HepG2 (cell line): ENCODE measurements at regions not wholly inside any gene's neighbourhood (a gene's known extent, or its start where the extent isn't known, plus 50 kb on each side); places are given as distances from the start of the nearest gene placed in this dataset.

Source experiments
- E2F1 ChIP-seq: sonication (generic); formaldehyde crosslinking; IDR thresholded peaks from 2 replicates; pipeline ENCODE4 v1.5.0; 2020; ENCODE audit warnings: missing genetic modification reagents
- STAT5B ChIP-seq: sonication (generic); formaldehyde crosslinking; IDR thresholded peaks from 2 replicates; pipeline ENCODE4 v1.4.0; 2020; ENCODE audit warnings: missing genetic modification reagents
- ZBTB37 ChIP-seq: sonication (generic); formaldehyde crosslinking; IDR thresholded peaks from 2 replicates; pipeline ENCODE4 v1.4.0; 2020; ENCODE audit warnings: mild to moderate bottlenecking, missing genetic modification reagents
- ZBTB40 ChIP-seq, 2 experiments: fragments of 450-650 bp in 1 of 2; sonication (generic) in 1 of 2; formaldehyde crosslinking in 1 of 2; IDR thresholded peaks; 2 replicates each; pipeline versions ENCODE4 v1.6.1 to v1.8.0; 2016 to 2022; ENCODE audit warnings: antibody characterized with exemption in 1 of 2, mild to moderate bottlenecking in 1 of 2, missing genetic modification reagents in 1 of 2

GRCh38 chr14:82854131-82854530, 1320.5 kb upstream of the SEL1L start (continued):
- TF ChIP-seq ZBTB40 (IDR thresholded peaks at IDR 0.05) (no peak), ZBTB40 (CRISPR knock-in tag; IDR thresholded peaks at IDR 0.05) (no peak), E2F1 (CRISPR knock-in tag) (no peak), STAT5B (CRISPR knock-in tag) (no peak), ZBTB37 (CRISPR knock-in tag) (no peak)
- TF ChIP-seq, all 625 proteins: peak for 0
